Esophagus muscularis mucosa (tissue), 4 donors: ENCODE measurements at regions not wholly inside any gene's neighbourhood (a gene's known extent, or its start where the extent isn't known, plus 50 kb on each side); places are given as distances from the start of the nearest gene placed in this dataset.

Experiments
- DNase-seq: peaks from one replicate; pipeline ENCODE4 v3.0.0-alpha.2; 2017; ENCODE audit errors: extremely low spot score
- H3K27ac ChIP-seq, 4 donors: fragments of 200-600 bp; sonication (generic); replicated peaks in 1 of 4; 1 replicate in 3 of 4; 2 replicates in 1 of 4; pipeline ENCODE4 v1.5.1; 2016 to 2019; ENCODE audit warnings: mild to moderate bottlenecking in 1 of 4
- H3K27me3 ChIP-seq, 4 donors: fragments of 200-600 bp; sonication (generic); one replicate each; pipeline versions ENCODE4 v1.5.1 to v1.6.0; 2016 to 2019
- H3K36me3 ChIP-seq, 4 donors: fragments of 200-600 bp; sonication (generic); one replicate each; pipeline ENCODE4 v1.5.1; 2016 to 2019
- H3K4me1 ChIP-seq, 4 donors: fragments of 200-600 bp; sonication (generic); one replicate each; pipeline ENCODE4 v1.5.1; 2016 to 2019
- H3K4me3 ChIP-seq, 4 donors: fragments of 200-600 bp; sonication (generic); 1 replicate in 2 of 4; 2 replicates in 2 of 4; pipeline ENCODE4 v1.5.1; 2016 to 2019; ENCODE audit warnings: mild to moderate bottlenecking in 4 of 4, moderate library complexity in 1 of 4
- H3K9me3 ChIP-seq, 4 donors: fragments of 200-600 bp; sonication (generic); 1 replicate in 3 of 4; 2 replicates in 1 of 4; pipeline ENCODE4 v1.5.1; 2016 to 2019
- CTCF ChIP-seq, 3 experiments: fragments of 200-600 bp in 2 of 3; fragments of 450-650 bp in 1 of 3; sonication (generic) in 2 of 3; IDR thresholded peaks; one replicate each; pipeline ENCODE4 v1.5.1; 2017 to 2019; ENCODE audit warnings: antibody characterized with exemption in 3 of 3, mild to moderate bottlenecking in 2 of 3, moderate library complexity in 1 of 3
- EP300 ChIP-seq: sonication (generic); formaldehyde crosslinking; IDR thresholded peaks from one replicate; pipeline ENCODE4 v1.6.1; 2017; ENCODE audit warnings: antibody characterized with exemption
- POLR2A ChIP-seq: fragments of 450-650 bp; IDR thresholded peaks from one replicate; pipeline ENCODE4 v1.6.1; 2017; ENCODE audit warnings: antibody characterized with exemption, moderate library complexity, mild to moderate bottlenecking, low read depth
- POLR2AphosphoS5 ChIP-seq, 2 donors: sonication (generic); formaldehyde crosslinking; IDR thresholded peaks; one replicate each; pipeline ENCODE4 v1.6.1; 2017; ENCODE audit warnings: antibody characterized with exemption in 2 of 2
- WGBS: methylation state at CpG from one replicate; pipeline ENCODE4 v1.1.5; 2018; 5-methylcytosine and 5-hydroxymethylcytosine counted together
- intact Hi-C: fragments of 100-400 bp; cut with DNase I; formaldehyde crosslinking; loops from one replicate; pipeline ENCODE4 v1.15.1; 2023

- WGBS, result 50% methylated on average over 2 of the region's 2 CpGs
- intact Hi-C loops, result no loop called here
- Histone ChIP-seq H3K9me3 (no peaks in the 10 kb centered on the region), H3K27ac (no peak overlapping the region), H3K27me3 (no peaks in the 10 kb centered on the region), H3K4me3 (no peak overlapping the region), H3K4me1 (no peaks in the 10 kb centered on the region), H3K36me3 (no peaks in the 10 kb centered on the region)
- DNase-seq, result no peak
- TF ChIP-seq POLR2A, result no peak
- no peak for TF ChIP-seq EP300
- no peak for TF ChIP-seq CTCF (IDR thresholded peaks at IDR 0.05)
- no peak for TF ChIP-seq POLR2AphosphoS5 (IDR thresholded peaks at IDR 0.05)
These were observed 465.0 kb downstream of the TAF11L14 start for GRCh38 chr5:18099261-18099660.

- H3K27ac ChIP-seq, result no peak overlapping the region
- intact Hi-C loops, result no loop called here
- no peak overlapping the region for H3K4me3 ChIP-seq
- no peak for DNase-seq
- no peaks in the 10 kb centered on the region for H3K4me1 ChIP-seq
- H3K36me3 ChIP-seq, result no peaks in the 10 kb centered on the region
- TF ChIP-seq CTCF (IDR thresholded peaks at IDR 0.05), result no peak
- TF ChIP-seq POLR2A, result no peak
- TF ChIP-seq POLR2AphosphoS5 (IDR thresholded peaks at IDR 0.05), result no peak
- no peak for TF ChIP-seq EP300
- H3K27me3 ChIP-seq, result no peaks in the 10 kb centered on the region
- H3K9me3 ChIP-seq, result no peaks in the 10 kb centered on the region
These were observed 467.3 kb downstream of the TAF11L14 start for GRCh38 chr5:18101532-18101931.

- no peak for TF ChIP-seq EP300
- TF ChIP-seq CTCF (IDR thresholded peaks at IDR 0.05), result no peak
- no peak for TF ChIP-seq POLR2A
- no peak for TF ChIP-seq POLR2AphosphoS5 (IDR thresholded peaks at IDR 0.05)
- intact Hi-C loops, result no loop called here
- H3K27ac ChIP-seq, result no peak overlapping the region
- no peak overlapping the region for H3K4me3 ChIP-seq
- WGBS, result 42% methylated on average over 1 of the region's 1 CpG
- H3K4me1 ChIP-seq, result no peaks in the 10 kb centered on the region
- no peaks in the 10 kb centered on the region for H3K9me3 ChIP-seq
- H3K36me3 ChIP-seq, result no peaks in the 10 kb centered on the region
- DNase-seq, result no peak
- H3K27me3 ChIP-seq, result no peaks in the 10 kb centered on the region
These were observed 468.5 kb downstream of the TAF11L14 start for GRCh38 chr5:18102733-18103132.

GRCh38 chr5:18105449-18105848 lies 471.2 kb downstream of the TAF11L14 start:
- DNase-seq, result no peak
- Histone ChIP-seq H3K4me3 (no peak overlapping the region), H3K9me3 (no peaks in the 10 kb centered on the region), H3K36me3 (no peaks in the 10 kb centered on the region), H3K4me1 (no peaks in the 10 kb centered on the region), H3K27me3 (no peaks in the 10 kb centered on the region), H3K27ac (no peak overlapping the region)
- TF ChIP-seq POLR2A, result no peak
- TF ChIP-seq CTCF (IDR thresholded peaks at IDR 0.05), result no peak
- no peak for TF ChIP-seq POLR2AphosphoS5 (IDR thresholded peaks at IDR 0.05)
- no peak for TF ChIP-seq EP300
- intact Hi-C loops, result no loop called here
- WGBS, result 100% methylated on average over 1 of the region's 1 CpG

GRCh38 chr5:18111906-18112465 lies 477.7 kb downstream of the TAF11L14 start:
- Histone ChIP-seq H3K4me3 (no peak overlapping the region), H3K4me1 (no peaks in the 10 kb centered on the region), H3K36me3 (no peaks in the 10 kb centered on the region), H3K9me3 (no peaks in the 10 kb centered on the region), H3K27me3 (no peaks in the 10 kb centered on the region), H3K27ac (no peak overlapping the region)
- TF ChIP-seq POLR2AphosphoS5 (IDR thresholded peaks at IDR 0.05) (no peak), CTCF (IDR thresholded peaks at IDR 0.05) (no peak), POLR2A (no peak), EP300 (no peak)
- WGBS, result 60% methylated on average over 5 of the region's 5 CpGs
- intact Hi-C loops, result no loop called here
- no peak for DNase-seq
